ENCODE measurements at regions not wholly inside any gene's neighbourhood (a gene's known extent, or its start where the extent isn't known, plus 50 kb on each side); places are given as distances from the start of the nearest gene placed in this dataset.

- TF ChIP-seq, protein P1, sequence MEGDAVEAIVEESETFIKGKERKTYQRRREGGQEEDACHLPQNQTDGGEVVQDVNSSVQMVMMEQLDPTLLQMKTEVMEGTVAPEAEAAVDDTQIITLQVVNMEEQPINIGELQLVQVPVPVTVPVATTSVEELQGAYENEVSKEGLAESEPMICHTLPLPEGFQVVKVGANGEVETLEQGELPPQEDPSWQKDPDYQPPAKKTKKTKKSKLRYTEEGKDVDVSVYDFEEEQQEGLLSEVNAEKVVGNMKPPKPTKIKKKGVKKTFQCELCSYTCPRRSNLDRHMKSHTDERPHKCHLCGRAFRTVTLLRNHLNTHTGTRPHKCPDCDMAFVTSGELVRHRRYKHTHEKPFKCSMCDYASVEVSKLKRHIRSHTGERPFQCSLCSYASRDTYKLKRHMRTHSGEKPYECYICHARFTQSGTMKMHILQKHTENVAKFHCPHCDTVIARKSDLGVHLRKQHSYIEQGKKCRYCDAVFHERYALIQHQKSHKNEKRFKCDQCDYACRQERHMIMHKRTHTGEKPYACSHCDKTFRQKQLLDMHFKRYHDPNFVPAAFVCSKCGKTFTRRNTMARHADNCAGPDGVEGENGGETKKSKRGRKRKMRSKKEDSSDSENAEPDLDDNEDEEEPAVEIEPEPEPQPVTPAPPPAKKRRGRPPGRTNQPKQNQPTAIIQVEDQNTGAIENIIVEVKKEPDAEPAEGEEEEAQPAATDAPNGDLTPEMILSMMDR (IDR thresholded peaks at IDR 0.05) = no peak
- TF ChIP-seq POLR2A (IDR thresholded peaks at IDR 0.05) = no peak
Observed at GRCh38 chr2:100765481-100765880, 54.5 kb upstream of the NPAS2 start.

Measured in tibial nerve (tissue), 3 donors.